ENCODE measurements at regions not wholly inside any gene's neighbourhood (a gene's known extent, or its start where the extent isn't known, plus 50 kb on each side); places are given as distances from the start of the nearest gene placed in this dataset.
"Not testable (repeated sequence)": the region's sequence is repeated elsewhere in the genome, so short reads cannot be mapped to it uniquely, and the experiment has no call there.

- intact Hi-C loops (cut with DNase I); H3K4me1 ChIP-seq (replicated peaks in 1 of 2); H3K9me3 ChIP-seq (replicated peaks in 1 of 3); DNase-seq; H3K27ac ChIP-seq; H3K36me3 ChIP-seq (replicated peaks in 1 of 2); H3K4me3 ChIP-seq; H3K27me3 ChIP-seq: not testable (repeated sequence)
- 71 to 85% (median 81%) methylated on average over 4 to 15 of the region's 15 CpGs for WGBS, 4 donors
Measured at GRCh38 chr15:85253196-85253915, 127.0 kb upstream of the AKAP13 start.

GRCh38 chr15:85254961-85255360 lies 125.4 kb upstream of the AKAP13 start:
- H3K4me1 ChIP-seq (replicated peaks in 1 of 2); H3K4me3 ChIP-seq; H3K27me3 ChIP-seq; H3K9me3 ChIP-seq (replicated peaks in 1 of 3); DNase-seq; H3K36me3 ChIP-seq (replicated peaks in 1 of 2); intact Hi-C loops (cut with DNase I); H3K27ac ChIP-seq: not testable (repeated sequence)
- WGBS, 4 donors, result 90 to 97% (median 91%) methylated on average over 5 to 9 of the region's 9 CpGs

GRCh38 chr15:85255502-85255901 lies 124.9 kb upstream of the AKAP13 start:
- H3K9me3 ChIP-seq (replicated peaks in 1 of 3); H3K27me3 ChIP-seq; intact Hi-C loops (cut with DNase I); H3K4me1 ChIP-seq (replicated peaks in 1 of 2); H3K4me3 ChIP-seq; H3K27ac ChIP-seq; H3K36me3 ChIP-seq (replicated peaks in 1 of 2); DNase-seq: not testable (repeated sequence)
- WGBS, 4 donors, result 92 to 96% (median 95%) methylated on average over 14 to 24 of the region's 24 CpGs

DNA sequence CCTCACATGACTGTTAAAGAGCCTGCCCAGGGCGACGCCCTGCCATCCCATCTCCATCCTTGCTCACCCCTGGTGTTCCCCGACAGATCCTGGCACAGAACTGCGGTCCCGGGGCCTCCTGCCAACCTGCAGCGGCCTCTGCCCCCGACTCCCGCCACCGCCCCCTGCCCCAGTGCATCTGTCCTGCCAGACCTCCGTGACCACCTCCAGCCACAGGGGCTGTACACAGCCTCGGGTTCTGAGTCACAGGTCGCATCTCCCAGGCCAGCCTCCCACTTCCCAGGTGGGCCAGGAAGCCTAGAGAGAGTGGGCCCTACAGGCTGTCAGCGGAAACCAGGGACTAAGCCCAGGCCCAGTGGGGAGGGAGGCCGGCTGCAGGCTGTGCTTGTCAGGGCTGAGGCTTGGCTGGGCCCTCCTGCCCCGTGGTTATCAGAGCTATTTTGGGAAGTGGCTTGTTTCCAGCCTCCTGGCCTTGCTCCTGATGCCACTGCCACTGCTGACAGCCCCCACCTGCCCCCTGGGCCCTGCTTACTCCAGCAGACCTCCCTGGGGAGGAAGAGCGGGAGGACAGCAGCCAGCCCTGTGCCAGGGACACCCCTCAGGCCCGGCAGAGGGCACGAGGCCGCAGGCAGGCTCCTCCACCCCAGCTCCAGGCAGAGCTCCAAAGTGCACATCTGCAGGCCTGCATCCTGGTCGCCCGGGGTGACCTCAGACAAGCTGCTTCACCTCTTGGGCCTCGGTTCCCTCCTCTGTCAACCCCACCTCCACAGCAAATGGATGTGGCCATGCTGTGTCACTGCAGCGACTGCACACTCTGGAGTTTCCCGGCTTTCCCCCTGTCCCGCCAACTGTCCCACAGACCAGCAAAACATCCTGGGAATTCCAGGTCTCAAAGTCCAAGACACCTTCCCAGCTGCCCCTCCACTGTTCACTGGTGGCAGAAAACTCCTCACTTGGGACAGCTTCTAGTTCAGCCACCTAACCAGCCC lies 124.1 kb upstream of the AKAP13 start:
- H3K27ac ChIP-seq, result peak overlapping the region in 1 of 5 donors; percentile 58
- 46 to 67% (median 50%) methylated on average over 9 to 24 of the region's 25 CpGs for WGBS, 4 donors

GRCh38 chr15:85258062-85258445 lies 122.3 kb upstream of the AKAP13 start:
- H3K4me3 ChIP-seq; H3K27me3 ChIP-seq; DNase-seq; H3K27ac ChIP-seq; H3K9me3 ChIP-seq (replicated peaks in 1 of 3); intact Hi-C loops (cut with DNase I); H3K4me1 ChIP-seq (replicated peaks in 1 of 2); H3K36me3 ChIP-seq (replicated peaks in 1 of 2): not testable (repeated sequence)
- WGBS, 4 donors, result 90 to 100% (median 94%) methylated on average over 1 to 4 of the region's 4 CpGs

More for the DNA sequence above, 124.1 kb upstream of the AKAP13 start:
- H3K4me3 ChIP-seq; intact Hi-C loops (cut with DNase I); H3K27me3 ChIP-seq; H3K9me3 ChIP-seq (replicated peaks in 1 of 3); H3K36me3 ChIP-seq (replicated peaks in 1 of 2); H3K4me1 ChIP-seq (replicated peaks in 1 of 2): not testable (repeated sequence)
- peak; percentile 29 to 83 (median 61) for DNase-seq

GRCh38 chr15:85258559-85259209 lies 121.7 kb upstream of the AKAP13 start:
- intact Hi-C loops (cut with DNase I); H3K27me3 ChIP-seq; H3K27ac ChIP-seq; DNase-seq; H3K9me3 ChIP-seq (replicated peaks in 1 of 3); H3K4me1 ChIP-seq (replicated peaks in 1 of 2); H3K36me3 ChIP-seq (replicated peaks in 1 of 2); H3K4me3 ChIP-seq: not testable (repeated sequence)
- 91 to 100% (median 94%) methylated on average over 1 to 12 of the region's 19 CpGs; no CpG with 5 or more reads in 1 of the 4 donors for WGBS, 4 donors

GRCh38 chr15:85260526-85260925 lies 119.9 kb upstream of the AKAP13 start:
- H3K9me3 ChIP-seq (replicated peaks in 1 of 3); intact Hi-C loops (cut with DNase I); DNase-seq; H3K4me1 ChIP-seq (replicated peaks in 1 of 2); H3K36me3 ChIP-seq (replicated peaks in 1 of 2); H3K27ac ChIP-seq; H3K4me3 ChIP-seq; H3K27me3 ChIP-seq: not testable (repeated sequence)
- 60 to 100% (median 96%) methylated on average over 1 to 8 of the region's 17 CpGs; no CpG with 5 or more reads in 1 of the 4 donors for WGBS, 4 donors

DNA sequence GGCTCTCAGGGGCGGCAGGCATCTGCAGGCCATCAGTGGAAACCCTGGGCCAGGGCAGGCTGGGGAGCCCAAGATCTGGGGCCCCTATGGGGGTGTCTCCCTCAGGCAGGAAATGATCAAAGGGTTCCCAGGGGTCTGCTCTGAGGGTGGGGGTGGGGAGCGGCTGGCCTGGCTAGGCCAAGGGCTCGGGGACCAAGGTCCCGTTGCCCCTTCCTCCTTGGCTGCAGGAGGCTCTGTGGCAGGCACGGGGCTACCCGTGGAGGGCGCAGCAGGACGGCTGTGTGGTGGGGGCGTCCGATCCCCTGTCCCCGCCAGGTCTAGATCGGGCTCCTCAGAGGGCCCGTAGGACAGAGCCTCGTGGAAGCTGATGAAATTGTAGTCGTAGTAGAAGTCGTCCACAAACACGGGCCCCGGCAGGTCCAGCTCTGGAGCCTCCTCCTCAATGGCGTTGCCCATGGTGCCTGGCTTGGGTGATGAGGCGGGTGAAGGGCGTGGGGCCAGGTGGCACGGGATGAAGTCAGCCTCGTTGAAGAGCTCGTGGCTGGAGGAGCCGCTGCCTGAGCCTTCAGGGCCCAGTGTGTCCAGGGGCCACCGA lies 117.8 kb upstream of the AKAP13 start:
- H3K36me3 ChIP-seq (replicated peaks in 1 of 2); H3K9me3 ChIP-seq (replicated peaks in 1 of 3); H3K4me1 ChIP-seq (replicated peaks in 1 of 2); H3K4me3 ChIP-seq; H3K27me3 ChIP-seq; DNase-seq; intact Hi-C loops (cut with DNase I); H3K27ac ChIP-seq: not testable (repeated sequence)
- 73 to 94% (median 90%) methylated on average over 15 to 26 of the region's 26 CpGs for WGBS, 4 donors

GRCh38 chr15:85263842-85264440 lies 116.5 kb upstream of the AKAP13 start:
- H3K36me3 ChIP-seq (replicated peaks in 1 of 2); H3K27me3 ChIP-seq; DNase-seq; H3K9me3 ChIP-seq (replicated peaks in 1 of 3); H3K4me1 ChIP-seq (replicated peaks in 1 of 2); H3K4me3 ChIP-seq; H3K27ac ChIP-seq; intact Hi-C loops (cut with DNase I): not testable (repeated sequence)
- 90 to 96% (median 91%) methylated on average over 2 to 12 of the region's 13 CpGs; no CpG with 5 or more reads in 1 of the 4 donors for WGBS, 4 donors

GRCh38 chr15:85264614-85265190 lies 115.7 kb upstream of the AKAP13 start:
- H3K4me1 ChIP-seq (replicated peaks in 1 of 2); H3K4me3 ChIP-seq; H3K36me3 ChIP-seq (replicated peaks in 1 of 2); intact Hi-C loops (cut with DNase I); H3K27ac ChIP-seq; H3K9me3 ChIP-seq (replicated peaks in 1 of 3); H3K27me3 ChIP-seq; DNase-seq: not testable (repeated sequence)
- WGBS, 4 donors, result 74 to 90% (median 86%) methylated on average over 6 to 14 of the region's 14 CpGs
